ENCODE measurements at regions not wholly inside any gene's neighbourhood (a gene's known extent, or its start where the extent isn't known, plus 50 kb on each side); places are given as distances from the start of the nearest gene placed in this dataset.

DNA sequence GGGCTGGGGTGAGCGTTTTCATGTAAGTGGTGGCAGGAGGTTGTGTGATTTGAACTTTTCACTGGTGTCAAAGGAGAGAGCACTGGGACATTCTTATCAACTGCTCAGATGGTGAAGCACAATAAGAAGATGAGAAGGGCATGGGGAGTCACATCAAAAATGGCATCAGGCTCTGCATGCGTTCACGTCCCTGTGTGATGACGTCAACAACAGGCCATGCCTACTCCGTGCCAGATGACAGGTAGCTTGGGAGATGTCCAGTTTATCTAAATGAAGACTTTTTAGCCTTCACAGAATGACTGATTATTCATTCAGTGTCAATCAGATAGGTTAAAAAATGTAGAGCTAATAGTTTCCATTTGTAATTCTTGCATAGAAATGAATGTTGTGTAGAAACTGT is 264.3 kb upstream of the POM121L12 start:
- WGBS, 2 experiments (ENCODE audit: extremely low coverage in 1 of 2, insufficient coverage in 1 of 2, insufficient read length in 1 of 2, insufficient replicate concordance in 2 of 2, low coverage in 1 of 2, low lambda C conversion rate in 2 of 2, missing lambda C conversion rate in 1 of 2), result 91% methylated on average over 5 of the region's 5 CpGs; no CpG with 5 or more reads in 1 of the 2 experiments
- Histone ChIP-seq H3K23me2 (ENCODE audit: low read depth, low read length) (no peaks in the 10 kb centered on the region), H3K4ac (replicated peaks; ENCODE audit: insufficient read length, low read depth, low read length) (no peak overlapping the region), H4K20me1 (replicated peaks in 1 of 2; ENCODE audit: control insufficient read depth in 1 of 2, insufficient read depth in 2 of 2, low read length in 2 of 2) (no peaks in the 10 kb centered on the region), H2BK12ac (ENCODE audit: low read depth, low read length) (no peak overlapping the region), H2BK15ac (ENCODE audit: low read length) (no peak overlapping the region), H4K8ac (ENCODE audit: extremely low read depth, insufficient read depth, low read length) (no peak overlapping the region), H3K9me3 (ENCODE audit: insufficient read depth in 2 of 2, low read depth in 1 of 2, low read length in 1 of 2) (no peaks in the 10 kb centered on the region), H3K9ac (replicated peaks in 1 of 4; ENCODE audit: extremely low read depth in 1 of 4, low read depth in 3 of 4, low read length in 3 of 4) (no peak overlapping the region), H3K36me3 (ENCODE audit: control insufficient read depth in 2 of 4, insufficient read depth in 4 of 4, low read length in 3 of 4) (no peaks in the 10 kb centered on the region), H2AK5ac (ENCODE audit: low read depth, low read length) (no peak overlapping the region), H3K79me1 (ENCODE audit: low read depth, low read length) (no peaks in the 10 kb centered on the region), H3K14ac (ENCODE audit: insufficient read length) (peak overlapping the region; percentile 66), H3K18ac (ENCODE audit: extremely low read depth, low read length) (no peak overlapping the region), H4K5ac (ENCODE audit: insufficient read length, low read depth, low read length) (no peak overlapping the region), H2BK20ac (ENCODE audit: low read length) (no peak overlapping the region), H3K4me1 (replicated peaks in 1 of 4; ENCODE audit: control insufficient read depth in 3 of 4, insufficient read depth in 4 of 4, low read length in 3 of 4) (no peaks in the 10 kb centered on the region), H3K4me2 (ENCODE audit: insufficient read depth in 1 of 2, low read depth in 2 of 2, low read length in 2 of 2) (no peak overlapping the region), H2BK120ac (replicated peaks; ENCODE audit: low read depth, low read length) (no peak overlapping the region), H3K27ac (ENCODE audit: low read depth, low read length) (no peak overlapping the region), H4K91ac (replicated peaks; ENCODE audit: insufficient read length, low read length) (peak overlapping the region; percentile 15), H3K79me2 (ENCODE audit: control insufficient read depth in 1 of 2, insufficient read depth in 2 of 2, low read length in 2 of 2) (no peaks in the 10 kb centered on the region), H2AFZ (ENCODE audit: low read length) (no peak overlapping the region; the same call in 1 of the 2 replicates), H3K4me3 (ENCODE audit: extremely low read depth in 1 of 4, insufficient read depth in 2 of 4, low read depth in 3 of 4, low read length in 4 of 4) (no peak overlapping the region), H3K56ac (replicated peaks; ENCODE audit: insufficient read length, low read depth, low read length) (no peak overlapping the region), H2BK5ac (ENCODE audit: low read depth, low read length) (no peak overlapping the region), H3K23ac (ENCODE audit: insufficient read length) (no peak overlapping the region), H3K27me3 (replicated peaks in 1 of 4; ENCODE audit: control insufficient read depth in 3 of 4, extremely low read depth in 1 of 4, insufficient read depth in 3 of 4, low read length in 3 of 4) (no peaks in the 10 kb centered on the region)
- no peak for FAIRE-seq
- no peak for DNase-seq (ENCODE audit: low read depth in 1 of 2, low spot score in 2 of 2)
- ChIA-PET CTCF (ENCODE audit: partially characterized antibody) (no interaction called here), POLR2A (ENCODE audit: partially characterized antibody) (no interaction called here)
- TF ChIP-seq, protein P1, sequence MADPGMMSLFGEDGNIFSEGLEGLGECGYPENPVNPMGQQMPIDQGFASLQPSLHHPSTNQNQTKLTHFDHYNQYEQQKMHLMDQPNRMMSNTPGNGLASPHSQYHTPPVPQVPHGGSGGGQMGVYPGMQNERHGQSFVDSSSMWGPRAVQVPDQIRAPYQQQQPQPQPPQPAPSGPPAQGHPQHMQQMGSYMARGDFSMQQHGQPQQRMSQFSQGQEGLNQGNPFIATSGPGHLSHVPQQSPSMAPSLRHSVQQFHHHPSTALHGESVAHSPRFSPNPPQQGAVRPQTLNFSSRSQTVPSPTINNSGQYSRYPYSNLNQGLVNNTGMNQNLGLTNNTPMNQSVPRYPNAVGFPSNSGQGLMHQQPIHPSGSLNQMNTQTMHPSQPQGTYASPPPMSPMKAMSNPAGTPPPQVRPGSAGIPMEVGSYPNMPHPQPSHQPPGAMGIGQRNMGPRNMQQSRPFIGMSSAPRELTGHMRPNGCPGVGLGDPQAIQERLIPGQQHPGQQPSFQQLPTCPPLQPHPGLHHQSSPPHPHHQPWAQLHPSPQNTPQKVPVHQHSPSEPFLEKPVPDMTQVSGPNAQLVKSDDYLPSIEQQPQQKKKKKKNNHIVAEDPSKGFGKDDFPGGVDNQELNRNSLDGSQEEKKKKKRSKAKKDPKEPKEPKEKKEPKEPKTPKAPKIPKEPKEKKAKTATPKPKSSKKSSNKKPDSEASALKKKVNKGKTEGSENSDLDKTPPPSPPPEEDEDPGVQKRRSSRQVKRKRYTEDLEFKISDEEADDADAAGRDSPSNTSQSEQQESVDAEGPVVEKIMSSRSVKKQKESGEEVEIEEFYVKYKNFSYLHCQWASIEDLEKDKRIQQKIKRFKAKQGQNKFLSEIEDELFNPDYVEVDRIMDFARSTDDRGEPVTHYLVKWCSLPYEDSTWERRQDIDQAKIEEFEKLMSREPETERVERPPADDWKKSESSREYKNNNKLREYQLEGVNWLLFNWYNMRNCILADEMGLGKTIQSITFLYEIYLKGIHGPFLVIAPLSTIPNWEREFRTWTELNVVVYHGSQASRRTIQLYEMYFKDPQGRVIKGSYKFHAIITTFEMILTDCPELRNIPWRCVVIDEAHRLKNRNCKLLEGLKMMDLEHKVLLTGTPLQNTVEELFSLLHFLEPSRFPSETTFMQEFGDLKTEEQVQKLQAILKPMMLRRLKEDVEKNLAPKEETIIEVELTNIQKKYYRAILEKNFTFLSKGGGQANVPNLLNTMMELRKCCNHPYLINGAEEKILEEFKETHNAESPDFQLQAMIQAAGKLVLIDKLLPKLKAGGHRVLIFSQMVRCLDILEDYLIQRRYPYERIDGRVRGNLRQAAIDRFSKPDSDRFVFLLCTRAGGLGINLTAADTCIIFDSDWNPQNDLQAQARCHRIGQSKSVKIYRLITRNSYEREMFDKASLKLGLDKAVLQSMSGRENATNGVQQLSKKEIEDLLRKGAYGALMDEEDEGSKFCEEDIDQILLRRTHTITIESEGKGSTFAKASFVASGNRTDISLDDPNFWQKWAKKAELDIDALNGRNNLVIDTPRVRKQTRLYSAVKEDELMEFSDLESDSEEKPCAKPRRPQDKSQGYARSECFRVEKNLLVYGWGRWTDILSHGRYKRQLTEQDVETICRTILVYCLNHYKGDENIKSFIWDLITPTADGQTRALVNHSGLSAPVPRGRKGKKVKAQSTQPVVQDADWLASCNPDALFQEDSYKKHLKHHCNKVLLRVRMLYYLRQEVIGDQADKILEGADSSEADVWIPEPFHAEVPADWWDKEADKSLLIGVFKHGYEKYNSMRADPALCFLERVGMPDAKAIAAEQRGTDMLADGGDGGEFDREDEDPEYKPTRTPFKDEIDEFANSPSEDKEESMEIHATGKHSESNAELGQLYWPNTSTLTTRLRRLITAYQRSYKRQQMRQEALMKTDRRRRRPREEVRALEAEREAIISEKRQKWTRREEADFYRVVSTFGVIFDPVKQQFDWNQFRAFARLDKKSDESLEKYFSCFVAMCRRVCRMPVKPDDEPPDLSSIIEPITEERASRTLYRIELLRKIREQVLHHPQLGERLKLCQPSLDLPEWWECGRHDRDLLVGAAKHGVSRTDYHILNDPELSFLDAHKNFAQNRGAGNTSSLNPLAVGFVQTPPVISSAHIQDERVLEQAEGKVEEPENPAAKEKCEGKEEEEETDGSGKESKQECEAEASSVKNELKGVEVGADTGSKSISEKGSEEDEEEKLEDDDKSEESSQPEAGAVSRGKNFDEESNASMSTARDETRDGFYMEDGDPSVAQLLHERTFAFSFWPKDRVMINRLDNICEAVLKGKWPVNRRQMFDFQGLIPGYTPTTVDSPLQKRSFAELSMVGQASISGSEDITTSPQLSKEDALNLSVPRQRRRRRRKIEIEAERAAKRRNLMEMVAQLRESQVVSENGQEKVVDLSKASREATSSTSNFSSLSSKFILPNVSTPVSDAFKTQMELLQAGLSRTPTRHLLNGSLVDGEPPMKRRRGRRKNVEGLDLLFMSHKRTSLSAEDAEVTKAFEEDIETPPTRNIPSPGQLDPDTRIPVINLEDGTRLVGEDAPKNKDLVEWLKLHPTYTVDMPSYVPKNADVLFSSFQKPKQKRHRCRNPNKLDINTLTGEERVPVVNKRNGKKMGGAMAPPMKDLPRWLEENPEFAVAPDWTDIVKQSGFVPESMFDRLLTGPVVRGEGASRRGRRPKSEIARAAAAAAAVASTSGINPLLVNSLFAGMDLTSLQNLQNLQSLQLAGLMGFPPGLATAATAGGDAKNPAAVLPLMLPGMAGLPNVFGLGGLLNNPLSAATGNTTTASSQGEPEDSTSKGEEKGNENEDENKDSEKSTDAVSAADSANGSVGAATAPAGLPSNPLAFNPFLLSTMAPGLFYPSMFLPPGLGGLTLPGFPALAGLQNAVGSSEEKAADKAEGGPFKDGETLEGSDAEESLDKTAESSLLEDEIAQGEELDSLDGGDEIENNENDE (IDR thresholded peaks at IDR 0.05; ENCODE audit: insufficient replicate concordance, low read length), result no peak

Measured in H1 (cell line).